Chondrocyte (in vitro differentiated cells): ENCODE measurements at regions not wholly inside any gene's neighbourhood (a gene's known extent, or its start where the extent isn't known, plus 50 kb on each side); places are given as distances from the start of the nearest gene placed in this dataset.

Experiments used
- DNase-seq: peaks from one replicate; pipeline ENCODE4 v3.0.0; 2021; ENCODE audit warnings: mixed read lengths, low spot score
- H3K27ac Mint-ChIP-seq: one replicate; pipeline ENCODE4 v1.8.0; 2021; ENCODE audit warnings: mild to moderate bottlenecking, moderate library complexity, mixed read lengths; ENCODE audit not compliant: unreplicated experiment
- H3K27me3 Mint-ChIP-seq: 2 replicates; pipeline ENCODE4 v1.8.0; 2021; ENCODE audit warnings: low read depth, mixed read lengths
- H3K36me3 Mint-ChIP-seq: 2 replicates; pipeline ENCODE4 v1.8.0; 2021; ENCODE audit warnings: low read depth, mixed read lengths
- H3K4me1 Mint-ChIP-seq: 2 replicates; pipeline ENCODE4 v1.8.0; 2021; ENCODE audit warnings: low read depth, mild to moderate bottlenecking, mixed read lengths
- H3K4me3 Mint-ChIP-seq: one replicate; pipeline ENCODE4 v1.8.0; 2021; ENCODE audit warnings: mild to moderate bottlenecking, moderate library complexity, mixed read lengths; ENCODE audit not compliant: unreplicated experiment
- H3K9me3 Mint-ChIP-seq: 2 replicates; pipeline ENCODE4 v1.8.0; 2021; ENCODE audit warnings: low read depth, mixed read lengths
- CTCF ChIP-seq: fragments of 200-600 bp; sonication (generic); IDR thresholded peaks from 2 replicates; pipeline ENCODE4 v1.5.0; 2021; ENCODE audit warnings: antibody characterized with exemption, mild to moderate bottlenecking, moderate library complexity

GRCh38 chr21:27464648-27465047 lies 497.8 kb upstream of the ADAMTS5 start:
- peaks cover 6% of the 10 kb centered on the region for H3K4me1 Mint-ChIP-seq
- no peak overlapping the region for H3K27ac Mint-ChIP-seq
- no peak for DNase-seq

GRCh38 chr21:27462726-27463125 lies 495.8 kb upstream of the ADAMTS5 start:
- no peaks in the 10 kb centered on the region for H3K27me3 Mint-ChIP-seq
- no peak overlapping the region for H3K27ac Mint-ChIP-seq
- H3K4me1 Mint-ChIP-seq, result peaks cover 6% of the 10 kb centered on the region
- no peak for TF ChIP-seq CTCF
- H3K4me3 Mint-ChIP-seq, result no peak overlapping the region
- no peaks in the 10 kb centered on the region for H3K9me3 Mint-ChIP-seq
- no peaks in the 10 kb centered on the region for H3K36me3 Mint-ChIP-seq
- no peak for DNase-seq

More at GRCh38 chr21:27464648-27465047, 497.8 kb upstream of the ADAMTS5 start:
- Mint-ChIP-seq H3K4me3 (no peak overlapping the region), H3K9me3 (no peaks in the 10 kb centered on the region), H3K36me3 (no peaks in the 10 kb centered on the region), H3K27me3 (no peaks in the 10 kb centered on the region)
- no peak for TF ChIP-seq CTCF

- Mint-ChIP-seq H3K27ac (no peak overlapping the region), H3K36me3 (no peaks in the 10 kb centered on the region), H3K27me3 (no peaks in the 10 kb centered on the region), H3K4me3 (no peak overlapping the region), H3K4me1 (peaks cover 2% of the 10 kb centered on the region), H3K9me3 (no peaks in the 10 kb centered on the region)
- DNase-seq, result no peak
- TF ChIP-seq CTCF, result no peak
Observed at GRCh38 chr21:27454234-27454633, 487.3 kb upstream of the ADAMTS5 start.

- Mint-ChIP-seq H3K4me1 (peaks cover 2% of the 10 kb centered on the region), H3K27ac (no peak overlapping the region), H3K4me3 (no peak overlapping the region), H3K9me3 (peaks cover 6% of the 10 kb centered on the region), H3K36me3 (no peaks in the 10 kb centered on the region), H3K27me3 (no peaks in the 10 kb centered on the region)
- TF ChIP-seq CTCF, result no peak
- no peak for DNase-seq
Observed at GRCh38 chr21:27451116-27451515, 484.2 kb upstream of the ADAMTS5 start.

GRCh38 chr21:27450216-27450615 lies 483.3 kb upstream of the ADAMTS5 start:
- no peak for TF ChIP-seq CTCF
- no peak for DNase-seq
- Mint-ChIP-seq H3K27me3 (no peaks in the 10 kb centered on the region), H3K4me1 (peaks cover 2% of the 10 kb centered on the region), H3K9me3 (peaks cover 7% of the 10 kb centered on the region), H3K4me3 (no peak overlapping the region), H3K27ac (no peak overlapping the region), H3K36me3 (no peaks in the 10 kb centered on the region)
